ENCODE measurements at regions not wholly inside any gene's neighbourhood (a gene's known extent, or its start where the extent isn't known, plus 50 kb on each side); places are given as distances from the start of the nearest gene placed in this dataset.

DNA sequence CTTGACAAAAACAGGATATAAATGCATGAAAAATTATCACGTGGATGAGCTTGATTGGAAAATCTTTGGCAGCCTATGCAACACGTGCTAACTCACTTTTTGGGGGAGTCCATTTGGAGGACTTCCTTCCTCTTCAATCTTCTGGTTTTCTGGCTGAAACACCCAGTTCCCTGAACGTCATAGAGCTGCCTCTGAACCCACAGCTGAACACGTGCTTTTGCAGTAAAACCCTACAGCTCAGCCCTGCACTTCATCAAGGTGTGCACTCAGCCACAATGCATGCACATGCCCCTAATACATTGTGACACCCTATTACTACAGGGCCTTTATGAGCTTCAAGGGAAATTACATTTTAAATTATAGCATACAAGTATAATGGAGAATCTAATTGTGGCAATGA, 808.7 kb upstream of the AUTS2 start:
- no peak for DNase-seq (ENCODE audit: low read depth)
- H3K4me3 ChIP-seq (ENCODE audit: low read depth, low read length): no peak overlapping the region
- TF ChIP-seq, protein P1, sequence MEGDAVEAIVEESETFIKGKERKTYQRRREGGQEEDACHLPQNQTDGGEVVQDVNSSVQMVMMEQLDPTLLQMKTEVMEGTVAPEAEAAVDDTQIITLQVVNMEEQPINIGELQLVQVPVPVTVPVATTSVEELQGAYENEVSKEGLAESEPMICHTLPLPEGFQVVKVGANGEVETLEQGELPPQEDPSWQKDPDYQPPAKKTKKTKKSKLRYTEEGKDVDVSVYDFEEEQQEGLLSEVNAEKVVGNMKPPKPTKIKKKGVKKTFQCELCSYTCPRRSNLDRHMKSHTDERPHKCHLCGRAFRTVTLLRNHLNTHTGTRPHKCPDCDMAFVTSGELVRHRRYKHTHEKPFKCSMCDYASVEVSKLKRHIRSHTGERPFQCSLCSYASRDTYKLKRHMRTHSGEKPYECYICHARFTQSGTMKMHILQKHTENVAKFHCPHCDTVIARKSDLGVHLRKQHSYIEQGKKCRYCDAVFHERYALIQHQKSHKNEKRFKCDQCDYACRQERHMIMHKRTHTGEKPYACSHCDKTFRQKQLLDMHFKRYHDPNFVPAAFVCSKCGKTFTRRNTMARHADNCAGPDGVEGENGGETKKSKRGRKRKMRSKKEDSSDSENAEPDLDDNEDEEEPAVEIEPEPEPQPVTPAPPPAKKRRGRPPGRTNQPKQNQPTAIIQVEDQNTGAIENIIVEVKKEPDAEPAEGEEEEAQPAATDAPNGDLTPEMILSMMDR (IDR thresholded peaks at IDR 0.05; ENCODE audit: insufficient read depth, low read depth, low read length, missing control alignments): no peak

DNA sequence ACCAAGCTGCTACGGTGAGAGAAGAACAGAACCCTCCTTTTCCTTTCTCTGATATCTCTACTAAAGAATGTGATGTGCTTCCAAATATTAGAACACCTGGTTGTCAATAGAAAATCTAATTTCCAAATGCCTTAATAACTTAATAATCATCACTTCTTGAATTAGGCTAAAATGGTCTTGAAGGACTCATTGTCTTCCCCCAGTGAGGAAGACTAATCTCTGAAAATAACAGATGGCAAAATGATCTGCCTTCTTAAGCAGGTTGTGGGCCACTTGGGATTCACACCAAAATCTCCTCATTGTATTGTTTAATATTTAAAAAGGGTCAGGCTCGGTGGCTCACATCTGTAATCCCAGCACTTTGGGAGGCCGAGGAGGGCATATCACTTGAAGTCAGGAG, 805.9 kb upstream of the AUTS2 start:
- H3K4me3 ChIP-seq (ENCODE audit: low read depth, low read length): no peak overlapping the region
- no peak for DNase-seq (ENCODE audit: low read depth)
- TF ChIP-seq, protein P1 (IDR thresholded peaks at IDR 0.05; ENCODE audit: insufficient read depth, low read depth, low read length, missing control alignments): no peak

DNA sequence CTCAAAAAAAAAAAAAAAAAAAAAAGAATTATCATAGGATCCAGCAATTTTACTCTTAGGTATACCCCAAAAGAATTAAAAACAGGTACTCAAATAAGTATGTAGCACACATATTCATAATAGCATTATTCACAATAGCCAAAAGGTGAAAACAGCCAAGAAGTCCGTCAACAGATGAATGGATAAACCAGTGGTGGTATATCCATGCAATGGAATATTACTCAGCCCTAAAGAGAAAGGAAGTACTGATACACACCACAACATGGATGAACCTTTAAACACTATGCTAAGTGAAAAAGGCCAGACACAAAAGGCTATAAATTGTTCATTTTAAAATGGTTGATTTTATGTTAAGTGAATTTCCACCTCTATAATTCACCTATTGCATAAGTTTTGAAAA, 804.8 kb upstream of the AUTS2 start:
- H3K4me3 ChIP-seq (ENCODE audit: low read depth, low read length): no peak overlapping the region
- TF ChIP-seq, protein P1 (IDR thresholded peaks at IDR 0.05; ENCODE audit: insufficient read depth, low read depth, low read length, missing control alignments): no peak
- no peak for DNase-seq (ENCODE audit: low read depth)

DNA sequence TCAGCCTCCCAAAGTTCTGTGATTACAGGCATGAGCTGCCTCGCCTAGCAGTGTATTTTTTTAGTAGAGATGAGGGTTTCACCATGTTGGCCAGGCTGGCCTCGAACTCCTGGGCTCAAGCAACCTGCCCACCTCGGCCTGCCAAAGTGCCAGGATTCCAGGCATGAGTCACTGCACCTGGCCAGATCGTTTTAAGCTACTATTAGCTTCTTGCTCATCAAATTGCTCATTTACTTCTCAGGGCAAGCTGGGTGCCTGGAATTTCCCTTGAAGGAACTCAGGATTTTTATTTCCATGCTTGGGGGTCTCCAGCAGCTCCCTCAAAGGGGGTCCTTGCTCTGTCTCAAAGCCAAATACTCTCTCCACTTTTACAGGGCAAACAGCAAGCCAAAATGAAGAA, 798.0 kb upstream of the AUTS2 start:
- H3K4me3 ChIP-seq (ENCODE audit: low read depth, low read length): no peak overlapping the region
- TF ChIP-seq, protein P1 (IDR thresholded peaks at IDR 0.05; ENCODE audit: insufficient read depth, low read depth, low read length, missing control alignments): no peak
- DNase-seq (ENCODE audit: low read depth): no peak

DNA sequence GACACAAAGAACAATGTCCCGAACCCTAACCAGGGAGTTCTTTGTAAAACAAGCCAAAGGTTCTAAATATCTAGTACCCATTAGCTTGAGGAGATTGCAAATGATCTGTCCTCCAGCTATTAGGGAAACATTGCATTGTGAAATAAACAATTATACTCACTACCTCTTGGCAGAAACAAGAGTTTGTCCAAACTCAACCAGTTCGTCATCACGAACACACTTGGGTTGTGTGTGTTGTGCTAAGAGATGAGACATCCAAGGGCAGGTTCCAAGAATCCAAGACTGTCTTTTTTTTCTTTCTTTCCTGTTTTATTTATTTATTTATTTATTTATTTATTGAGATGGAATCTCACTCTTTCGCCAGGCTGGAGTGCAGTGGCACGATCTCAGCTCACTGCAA, 793.1 kb upstream of the AUTS2 start:
- TF ChIP-seq, protein P1 (IDR thresholded peaks at IDR 0.05; ENCODE audit: insufficient read depth, low read depth, low read length, missing control alignments): no peak
- H3K4me3 ChIP-seq (ENCODE audit: low read depth, low read length): no peak overlapping the region
- DNase-seq (ENCODE audit: low read depth): no peak

DNA sequence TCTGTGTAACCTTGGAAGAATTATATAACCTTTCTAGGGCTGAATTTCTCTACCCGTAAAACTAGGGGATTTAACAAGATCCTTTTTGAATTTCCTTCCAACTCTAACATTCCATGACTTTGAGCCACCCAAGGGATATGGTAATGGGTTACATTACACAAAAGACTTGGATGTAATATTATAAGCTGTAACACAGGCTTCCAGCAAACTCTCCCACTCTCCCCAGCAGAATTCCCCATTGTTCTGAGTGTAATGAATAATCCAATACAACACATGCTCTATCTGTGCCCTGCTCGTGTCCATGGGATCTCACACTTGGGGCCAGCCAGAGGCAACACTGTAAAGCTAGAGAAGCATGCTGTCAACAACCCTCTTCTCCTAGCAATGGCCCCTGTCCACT, 790.6 kb upstream of the AUTS2 start:
- TF ChIP-seq, protein P1 (IDR thresholded peaks at IDR 0.05; ENCODE audit: insufficient read depth, low read depth, low read length, missing control alignments): no peak
- no peak for DNase-seq (ENCODE audit: low read depth)

DNA sequence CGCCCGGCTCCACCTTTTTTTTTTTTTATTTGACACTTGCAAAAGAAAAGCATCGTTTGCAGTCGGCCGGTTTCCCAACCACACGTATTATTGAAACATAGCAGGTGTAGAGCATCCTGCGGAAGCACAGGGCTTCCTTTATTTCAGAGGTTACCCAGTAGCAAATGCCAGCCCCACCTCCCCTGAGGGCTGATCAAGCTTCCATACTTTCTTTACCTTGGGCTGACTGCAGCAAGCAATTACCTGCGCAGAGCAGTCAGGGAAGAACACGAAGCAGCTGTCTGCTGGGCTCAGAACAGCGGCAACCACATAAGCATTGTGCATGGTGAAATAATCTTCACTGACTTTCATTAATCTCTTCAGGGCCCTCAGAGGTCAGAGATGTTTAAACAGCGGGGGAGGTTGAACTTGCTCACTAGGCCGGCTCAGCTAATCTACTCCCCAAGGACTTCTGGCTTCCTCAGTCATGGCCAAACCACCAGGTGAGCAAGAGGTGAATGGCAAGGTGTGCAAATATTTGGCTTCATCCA, 784.7 kb upstream of the AUTS2 start:
- no peak overlapping the region for H3K4me3 ChIP-seq (ENCODE audit: low read depth, low read length)
- TF ChIP-seq, protein P1 (IDR thresholded peaks at IDR 0.05; ENCODE audit: insufficient read depth, low read depth, low read length, missing control alignments): no peak
- DNase-seq (ENCODE audit: low read depth): no peak

More for the DNA sequence above, 790.6 kb upstream of the AUTS2 start:
- no peak overlapping the region for H3K4me3 ChIP-seq (ENCODE audit: low read depth, low read length)

Data from GM12865 (cell line).